ENCODE measurements at regions not wholly inside any gene's neighbourhood (a gene's known extent, or its start where the extent isn't known, plus 50 kb on each side); places are given as distances from the start of the nearest gene placed in this dataset.

DNA sequence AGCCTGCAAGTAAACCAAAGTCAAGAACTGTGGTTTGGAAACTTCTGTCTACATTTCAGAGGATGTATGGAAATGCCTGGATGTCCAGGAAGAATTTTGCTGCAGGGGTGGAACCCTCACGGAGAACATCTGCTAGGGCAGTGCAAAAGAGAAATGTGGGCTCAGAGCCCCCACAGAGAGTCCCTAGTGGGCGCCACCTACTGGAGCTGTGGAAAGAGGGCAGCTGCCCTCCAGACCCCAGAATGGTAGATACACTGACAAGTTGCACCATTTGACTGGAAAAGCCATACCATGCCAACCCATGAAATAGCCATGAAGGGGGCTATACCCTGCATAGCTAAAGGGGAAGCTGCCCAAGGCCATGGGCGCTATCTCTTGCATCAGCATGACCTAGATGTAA is 1672.4 kb downstream of the KCNT2 start:
- TF ChIP-seq, protein P1, sequence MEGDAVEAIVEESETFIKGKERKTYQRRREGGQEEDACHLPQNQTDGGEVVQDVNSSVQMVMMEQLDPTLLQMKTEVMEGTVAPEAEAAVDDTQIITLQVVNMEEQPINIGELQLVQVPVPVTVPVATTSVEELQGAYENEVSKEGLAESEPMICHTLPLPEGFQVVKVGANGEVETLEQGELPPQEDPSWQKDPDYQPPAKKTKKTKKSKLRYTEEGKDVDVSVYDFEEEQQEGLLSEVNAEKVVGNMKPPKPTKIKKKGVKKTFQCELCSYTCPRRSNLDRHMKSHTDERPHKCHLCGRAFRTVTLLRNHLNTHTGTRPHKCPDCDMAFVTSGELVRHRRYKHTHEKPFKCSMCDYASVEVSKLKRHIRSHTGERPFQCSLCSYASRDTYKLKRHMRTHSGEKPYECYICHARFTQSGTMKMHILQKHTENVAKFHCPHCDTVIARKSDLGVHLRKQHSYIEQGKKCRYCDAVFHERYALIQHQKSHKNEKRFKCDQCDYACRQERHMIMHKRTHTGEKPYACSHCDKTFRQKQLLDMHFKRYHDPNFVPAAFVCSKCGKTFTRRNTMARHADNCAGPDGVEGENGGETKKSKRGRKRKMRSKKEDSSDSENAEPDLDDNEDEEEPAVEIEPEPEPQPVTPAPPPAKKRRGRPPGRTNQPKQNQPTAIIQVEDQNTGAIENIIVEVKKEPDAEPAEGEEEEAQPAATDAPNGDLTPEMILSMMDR (conservative IDR thresholded peaks at IDR 0.05; ENCODE audit: low read length), result peak; percentile 70
- no peak for TF ChIP-seq EZH2phosphoT487 (IDR thresholded peaks at IDR 0.05; ENCODE audit: borderline replicate concordance, low read depth, low read length)
